ENCODE measurements at regions not wholly inside any gene's neighbourhood (a gene's known extent, or its start where the extent isn't known, plus 50 kb on each side); places are given as distances from the start of the nearest gene placed in this dataset.

DNA sequence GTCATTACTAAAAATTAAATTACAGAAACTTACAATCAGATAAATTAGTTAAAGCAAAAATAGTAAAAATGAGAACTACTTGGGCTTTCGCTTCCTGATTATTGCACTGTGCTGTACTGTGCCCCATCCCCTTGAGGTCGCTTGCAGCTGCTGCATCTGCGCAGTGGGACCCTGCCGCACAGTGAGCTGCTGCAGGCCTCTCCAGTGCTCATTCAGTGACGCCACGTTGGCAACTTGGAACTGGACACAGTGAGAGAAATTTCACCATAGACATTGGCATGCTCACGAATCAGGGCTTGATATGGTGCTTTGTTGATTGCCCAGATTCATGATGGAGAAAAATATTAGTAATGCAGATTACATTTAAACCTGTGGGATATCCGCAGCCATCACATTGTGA is 290.8 kb upstream of the MYT1L start:
- H3K9me3 ChIP-seq, result peaks cover 3% of the 10 kb centered on the region
- H3K4me1 ChIP-seq (ENCODE audit: low read depth), result no peaks in the 10 kb centered on the region
- ATAC-seq (no peak), DNase-seq (peak in 1 of 3 donors; percentile 4)
- intact Hi-C loops (cut with DNase I, micrococcal nuclease), result no loop called here
- no peak overlapping the region for H3K4me3 ChIP-seq
- TF ChIP-seq, protein P1, sequence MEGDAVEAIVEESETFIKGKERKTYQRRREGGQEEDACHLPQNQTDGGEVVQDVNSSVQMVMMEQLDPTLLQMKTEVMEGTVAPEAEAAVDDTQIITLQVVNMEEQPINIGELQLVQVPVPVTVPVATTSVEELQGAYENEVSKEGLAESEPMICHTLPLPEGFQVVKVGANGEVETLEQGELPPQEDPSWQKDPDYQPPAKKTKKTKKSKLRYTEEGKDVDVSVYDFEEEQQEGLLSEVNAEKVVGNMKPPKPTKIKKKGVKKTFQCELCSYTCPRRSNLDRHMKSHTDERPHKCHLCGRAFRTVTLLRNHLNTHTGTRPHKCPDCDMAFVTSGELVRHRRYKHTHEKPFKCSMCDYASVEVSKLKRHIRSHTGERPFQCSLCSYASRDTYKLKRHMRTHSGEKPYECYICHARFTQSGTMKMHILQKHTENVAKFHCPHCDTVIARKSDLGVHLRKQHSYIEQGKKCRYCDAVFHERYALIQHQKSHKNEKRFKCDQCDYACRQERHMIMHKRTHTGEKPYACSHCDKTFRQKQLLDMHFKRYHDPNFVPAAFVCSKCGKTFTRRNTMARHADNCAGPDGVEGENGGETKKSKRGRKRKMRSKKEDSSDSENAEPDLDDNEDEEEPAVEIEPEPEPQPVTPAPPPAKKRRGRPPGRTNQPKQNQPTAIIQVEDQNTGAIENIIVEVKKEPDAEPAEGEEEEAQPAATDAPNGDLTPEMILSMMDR (IDR thresholded peaks at IDR 0.05), result no peak
- no peaks in the 10 kb centered on the region for H3K36me3 ChIP-seq (ENCODE audit: low read depth)

DNA sequence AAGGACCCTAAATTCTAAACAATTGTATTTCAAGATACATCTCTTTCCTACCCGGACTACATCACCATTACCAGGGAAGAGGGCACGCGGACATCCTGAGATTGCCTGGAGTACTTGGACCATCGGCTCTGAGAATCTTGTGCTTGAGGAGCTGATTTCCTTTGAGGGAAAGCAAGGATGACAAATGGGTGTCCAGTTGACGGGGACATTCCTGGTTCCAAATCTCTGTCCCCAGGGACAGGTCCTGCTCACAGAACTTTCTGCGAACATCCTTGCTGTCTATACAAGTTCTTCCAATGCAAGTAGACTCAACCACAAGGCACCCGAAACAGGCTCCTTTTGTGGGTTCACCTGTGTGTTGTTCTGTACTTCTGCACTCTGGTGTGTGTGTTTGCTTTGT is 289.5 kb upstream of the MYT1L start:
- no peaks in the 10 kb centered on the region for H3K9me3 ChIP-seq
- no peak for DNase-seq
- no peaks in the 10 kb centered on the region for H3K36me3 ChIP-seq (ENCODE audit: low read depth)
- TF ChIP-seq, protein P1 (IDR thresholded peaks at IDR 0.05), result no peak
- no peaks in the 10 kb centered on the region for H3K4me1 ChIP-seq (ENCODE audit: low read depth)
- no peak overlapping the region for H3K4me3 ChIP-seq
- no peak for ATAC-seq
- intact Hi-C loops (cut with DNase I, micrococcal nuclease), result no loop called here

DNA sequence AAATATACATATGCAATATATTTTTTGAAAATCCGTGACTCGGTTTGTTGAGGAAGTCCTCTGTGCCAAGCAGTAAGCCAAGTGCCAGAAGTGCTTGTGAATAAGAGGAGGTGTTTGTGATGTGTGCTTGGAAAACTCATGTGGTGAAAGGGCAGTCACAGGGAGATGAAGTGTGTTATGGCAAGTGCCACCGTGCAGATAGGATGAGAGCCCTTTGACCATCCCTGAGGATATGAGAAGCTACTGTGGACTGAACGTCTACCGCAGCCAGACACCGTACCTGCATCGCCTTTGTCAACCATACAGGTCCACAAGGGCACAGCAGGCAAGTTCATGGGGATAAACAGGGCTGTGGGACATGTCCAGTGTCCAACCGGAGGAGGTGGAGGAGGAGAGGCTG is 288.9 kb upstream of the MYT1L start:
- ATAC-seq (no peak), DNase-seq (no peak)
- H3K36me3 ChIP-seq (ENCODE audit: low read depth), result no peaks in the 10 kb centered on the region
- TF ChIP-seq, protein P1 (IDR thresholded peaks at IDR 0.05), result no peak
- no peak overlapping the region for H3K4me3 ChIP-seq
- intact Hi-C loops (cut with DNase I, micrococcal nuclease), result no loop called here
- no peaks in the 10 kb centered on the region for H3K4me1 ChIP-seq (ENCODE audit: low read depth)
- no peaks in the 10 kb centered on the region for H3K9me3 ChIP-seq

DNA sequence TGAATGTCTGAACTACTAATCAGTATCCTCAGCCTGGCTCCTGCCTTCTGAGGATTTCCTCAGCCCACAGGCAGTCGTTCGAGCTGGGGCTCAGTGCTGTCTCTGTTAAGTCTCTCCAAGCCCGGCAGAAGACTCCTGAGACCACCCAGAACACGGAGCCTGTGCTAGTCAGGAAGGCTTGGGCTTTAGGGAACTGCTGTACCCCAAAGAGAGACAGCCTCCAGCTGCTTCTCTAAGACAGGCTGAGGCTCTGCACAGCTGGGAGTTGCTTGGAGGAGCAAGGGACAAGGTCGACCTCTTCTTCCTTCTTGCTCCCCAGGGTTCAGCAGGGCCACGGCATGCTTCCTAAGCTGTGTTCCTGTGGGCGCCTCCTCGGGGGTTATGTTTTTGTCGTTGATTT is 283.4 kb upstream of the MYT1L start:
- intact Hi-C loops (cut with DNase I, micrococcal nuclease), result no loop called here
- TF ChIP-seq, protein P1 (IDR thresholded peaks at IDR 0.05), result no peak
- ATAC-seq (no peak), DNase-seq (no peak)
- Histone ChIP-seq H3K36me3 (ENCODE audit: low read depth) (no peaks in the 10 kb centered on the region), H3K4me3 (no peak overlapping the region), H3K4me1 (ENCODE audit: low read depth) (no peaks in the 10 kb centered on the region), H3K9me3 (no peaks in the 10 kb centered on the region)

DNA sequence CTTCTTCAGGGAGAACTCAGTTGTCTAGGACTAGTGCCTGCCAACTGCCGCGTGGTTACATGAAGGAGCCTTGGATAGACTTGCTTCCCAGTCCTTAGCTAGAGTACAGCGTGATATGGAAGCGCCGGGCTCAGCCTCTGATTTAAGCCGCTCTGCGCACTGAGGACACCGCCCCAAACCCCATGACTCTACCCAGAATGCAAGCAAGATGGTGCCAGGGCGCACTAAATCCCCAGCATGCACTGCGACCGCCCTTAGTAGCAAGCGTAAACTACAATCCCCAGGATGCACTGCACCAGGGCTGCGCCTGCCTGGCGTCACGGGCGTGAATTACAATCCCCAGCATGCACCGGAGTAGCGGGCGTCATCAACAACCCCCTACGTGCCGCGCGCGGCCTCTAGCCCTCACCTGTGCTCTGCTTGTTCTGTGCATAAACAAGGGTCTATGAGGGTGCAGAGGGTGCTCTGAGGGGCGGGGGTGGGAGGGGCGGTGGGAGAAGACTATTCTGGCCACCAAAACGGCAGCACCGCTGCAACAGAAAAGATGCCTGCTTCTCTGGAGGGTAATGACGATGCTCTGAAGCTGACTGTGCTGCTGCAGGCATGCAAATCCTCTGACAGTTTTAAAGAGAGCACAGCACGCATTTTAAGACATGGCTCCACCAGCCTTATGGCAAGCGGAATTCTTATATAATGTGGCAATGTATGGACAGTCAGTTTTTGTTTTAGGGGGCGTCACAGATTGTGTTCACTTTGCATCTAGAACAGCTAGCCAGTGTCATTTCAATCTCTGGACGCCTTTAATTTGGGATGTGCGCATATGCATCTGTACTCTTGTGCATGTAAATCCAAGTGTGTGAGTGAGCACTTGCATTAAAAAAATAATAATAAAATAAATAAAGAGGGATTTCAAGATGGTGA is 282.5 kb upstream of the MYT1L start:
- H3K9me3 ChIP-seq, result no peaks in the 10 kb centered on the region
- TF ChIP-seq, protein P1 (IDR thresholded peaks at IDR 0.05), result no peak

More for the DNA sequence above, 282.5 kb upstream of the MYT1L start:
- ATAC-seq, result peak; percentile 92
- Histone ChIP-seq H3K4me1 (ENCODE audit: low read depth) (no peaks in the 10 kb centered on the region), H3K4me3 (no peak overlapping the region), H3K36me3 (ENCODE audit: low read depth) (no peaks in the 10 kb centered on the region)
- peak; percentile 75 to 83 (median 79) for DNase-seq
- intact Hi-C loops (cut with DNase I, micrococcal nuclease), result no loop called here

All from mucosa of descending colon (tissue), 3 donors.